BE2C (cell line): ENCODE measurements at regions not wholly inside any gene's neighbourhood (a gene's known extent, or its start where the extent isn't known, plus 50 kb on each side); places are given as distances from the start of the nearest gene placed in this dataset.

Source experiments
- DNase-seq: peaks from one replicate; pipeline ENCODE4 v3.0.0-alpha.2; 2020
- H3K27me3 ChIP-seq: fragments of 250-450 bp; sonication (Bioruptor Pico); 2 replicates; pipeline ENCODE4 v1.5.1; 2020; ENCODE audit warnings: mild to moderate bottlenecking
- H3K36me3 ChIP-seq: fragments of 250-450 bp; sonication (Bioruptor Pico); 2 replicates; pipeline ENCODE4 v1.5.1; 2020; ENCODE audit warnings: mild to moderate bottlenecking
- H3K4me1 ChIP-seq: fragments of 250-450 bp; sonication (Bioruptor Pico); 2 replicates; pipeline ENCODE4 v1.5.1; 2020
- H3K4me3 ChIP-seq: 2 replicates; pipeline ENCODE4 v1.5.1; 2011; ENCODE audit warnings: low read depth, low read length
- H3K9me3 ChIP-seq: fragments of 250-450 bp; sonication (Bioruptor Pico); 2 replicates; pipeline ENCODE4 v1.5.1; 2020
- TF ChIP-seq, protein P1 (sequence below): IDR thresholded peaks from 2 replicates; pipeline ENCODE4 v1.5.1; 2012; ENCODE audit warnings: mild to moderate bottlenecking, low read depth, low read length

DNA sequence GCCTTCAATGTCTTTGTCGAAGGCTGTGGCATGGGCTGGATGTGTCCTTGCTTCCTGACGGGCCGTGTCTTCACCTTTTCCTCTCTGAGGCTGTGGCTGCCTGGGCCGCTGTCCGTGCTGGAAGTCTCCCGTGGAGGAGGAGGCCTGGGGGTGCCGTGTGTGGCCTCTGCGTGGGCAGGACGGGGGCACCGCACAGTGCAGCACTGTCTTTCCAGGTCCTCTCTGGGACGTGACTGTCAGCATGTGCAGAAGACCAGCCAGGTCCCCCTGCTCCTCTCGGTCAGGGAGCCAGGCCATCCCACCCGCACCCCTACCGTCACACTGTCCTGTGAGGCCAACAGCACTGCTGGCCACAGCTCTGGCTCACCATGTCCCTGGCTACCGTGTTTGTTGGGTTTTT, 64.4 kb upstream of the ZNF236 start:
- Histone ChIP-seq H3K9me3 (no peaks in the 10 kb centered on the region), H3K4me3 (no peak overlapping the region), H3K36me3 (no peaks in the 10 kb centered on the region), H3K4me1 (no peaks in the 10 kb centered on the region), H3K27me3 (no peaks in the 10 kb centered on the region)
- TF ChIP-seq, protein P1, sequence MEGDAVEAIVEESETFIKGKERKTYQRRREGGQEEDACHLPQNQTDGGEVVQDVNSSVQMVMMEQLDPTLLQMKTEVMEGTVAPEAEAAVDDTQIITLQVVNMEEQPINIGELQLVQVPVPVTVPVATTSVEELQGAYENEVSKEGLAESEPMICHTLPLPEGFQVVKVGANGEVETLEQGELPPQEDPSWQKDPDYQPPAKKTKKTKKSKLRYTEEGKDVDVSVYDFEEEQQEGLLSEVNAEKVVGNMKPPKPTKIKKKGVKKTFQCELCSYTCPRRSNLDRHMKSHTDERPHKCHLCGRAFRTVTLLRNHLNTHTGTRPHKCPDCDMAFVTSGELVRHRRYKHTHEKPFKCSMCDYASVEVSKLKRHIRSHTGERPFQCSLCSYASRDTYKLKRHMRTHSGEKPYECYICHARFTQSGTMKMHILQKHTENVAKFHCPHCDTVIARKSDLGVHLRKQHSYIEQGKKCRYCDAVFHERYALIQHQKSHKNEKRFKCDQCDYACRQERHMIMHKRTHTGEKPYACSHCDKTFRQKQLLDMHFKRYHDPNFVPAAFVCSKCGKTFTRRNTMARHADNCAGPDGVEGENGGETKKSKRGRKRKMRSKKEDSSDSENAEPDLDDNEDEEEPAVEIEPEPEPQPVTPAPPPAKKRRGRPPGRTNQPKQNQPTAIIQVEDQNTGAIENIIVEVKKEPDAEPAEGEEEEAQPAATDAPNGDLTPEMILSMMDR, result no peak
- no peak for DNase-seq

DNA sequence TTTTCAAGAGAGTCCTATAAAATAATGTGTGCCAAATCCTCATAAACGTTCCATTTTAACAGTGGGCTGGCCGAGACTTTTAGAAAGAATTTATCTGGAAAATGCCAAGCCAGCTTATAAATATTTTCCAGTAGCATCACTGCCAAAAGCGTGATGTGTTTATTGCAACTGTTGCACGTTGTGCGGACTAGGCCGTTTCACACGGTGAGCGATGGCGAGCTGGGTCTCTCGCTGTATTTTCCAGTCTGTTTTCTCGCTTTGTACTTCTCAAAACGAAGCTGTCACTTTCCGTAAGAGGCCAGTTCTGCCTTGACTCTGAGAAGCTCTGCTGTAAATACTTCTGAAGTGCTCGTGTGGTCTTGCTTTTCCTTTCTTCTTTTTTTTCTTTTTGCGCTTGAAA, 65.0 kb upstream of the ZNF236 start:
- H3K4me1 ChIP-seq, result no peaks in the 10 kb centered on the region
- DNase-seq, result no peak
- H3K9me3 ChIP-seq, result no peaks in the 10 kb centered on the region
- H3K27me3 ChIP-seq, result no peaks in the 10 kb centered on the region
- TF ChIP-seq, protein P1, result no peak
- H3K4me3 ChIP-seq, result no peak overlapping the region
- H3K36me3 ChIP-seq, result no peaks in the 10 kb centered on the region

DNA sequence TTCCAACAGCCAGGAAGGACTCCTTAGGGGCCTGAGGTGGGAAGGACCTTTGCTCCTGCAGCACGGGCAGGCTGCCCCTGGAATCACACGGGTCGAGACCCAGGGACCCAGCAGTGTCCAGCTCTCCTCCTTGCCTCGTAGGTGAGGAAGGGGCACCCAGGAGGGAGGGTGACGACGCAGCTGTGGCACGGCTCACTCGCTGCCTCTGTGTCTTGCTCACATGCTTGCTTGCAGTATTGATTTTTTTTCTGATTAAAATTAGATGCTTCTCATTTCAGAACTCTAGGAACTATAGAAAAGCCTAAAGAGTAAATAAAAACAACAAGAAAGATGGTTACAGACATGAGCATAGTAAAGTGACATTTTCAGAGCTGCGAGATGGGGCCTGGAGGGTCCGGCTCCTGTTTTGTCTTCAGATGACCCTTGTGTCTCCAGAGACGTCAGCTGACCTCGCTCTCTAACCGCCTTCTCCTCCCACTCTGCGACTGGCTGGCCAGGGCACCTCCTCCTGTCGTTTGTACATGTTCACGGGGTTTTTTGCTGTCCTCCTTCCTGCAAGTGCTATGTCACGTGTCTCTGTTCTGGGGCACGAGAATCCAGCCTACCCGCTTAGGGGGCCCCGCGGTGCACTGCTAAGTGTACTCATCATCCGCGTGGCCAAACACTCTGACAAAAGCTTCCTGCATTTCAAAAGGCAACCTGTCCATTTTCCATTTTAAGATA, 65.7 kb upstream of the ZNF236 start:
- Histone ChIP-seq H3K27me3 (no peaks in the 10 kb centered on the region), H3K4me3 (no peak overlapping the region), H3K36me3 (no peaks in the 10 kb centered on the region), H3K4me1 (no peaks in the 10 kb centered on the region), H3K9me3 (no peaks in the 10 kb centered on the region)
- TF ChIP-seq, protein P1, result no peak
- DNase-seq, result no peak

DNA sequence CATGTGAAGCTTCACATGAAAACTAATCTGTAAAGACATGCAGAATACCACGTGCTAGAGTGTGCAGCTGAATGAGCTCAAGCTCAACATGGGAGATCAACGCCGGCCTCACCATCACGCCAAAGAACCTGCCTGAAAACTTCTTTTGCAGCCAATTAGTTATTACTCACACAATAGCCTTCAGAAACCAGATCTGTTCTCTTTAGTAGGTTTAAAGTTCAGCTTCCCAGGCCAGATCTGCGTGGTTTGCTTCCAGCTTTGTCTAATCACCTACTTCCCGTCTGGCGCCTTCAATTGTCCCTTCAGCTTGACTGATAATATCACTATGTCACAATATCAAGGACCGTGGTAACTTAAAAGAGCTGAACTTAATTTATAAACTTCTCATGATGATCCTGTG, 68.0 kb upstream of the ZNF236 start:
- no peaks in the 10 kb centered on the region for H3K9me3 ChIP-seq
- no peak overlapping the region for H3K4me3 ChIP-seq
- TF ChIP-seq, protein P1, result no peak
- DNase-seq, result no peak
- no peaks in the 10 kb centered on the region for H3K36me3 ChIP-seq
- no peaks in the 10 kb centered on the region for H3K27me3 ChIP-seq
- no peaks in the 10 kb centered on the region for H3K4me1 ChIP-seq

DNA sequence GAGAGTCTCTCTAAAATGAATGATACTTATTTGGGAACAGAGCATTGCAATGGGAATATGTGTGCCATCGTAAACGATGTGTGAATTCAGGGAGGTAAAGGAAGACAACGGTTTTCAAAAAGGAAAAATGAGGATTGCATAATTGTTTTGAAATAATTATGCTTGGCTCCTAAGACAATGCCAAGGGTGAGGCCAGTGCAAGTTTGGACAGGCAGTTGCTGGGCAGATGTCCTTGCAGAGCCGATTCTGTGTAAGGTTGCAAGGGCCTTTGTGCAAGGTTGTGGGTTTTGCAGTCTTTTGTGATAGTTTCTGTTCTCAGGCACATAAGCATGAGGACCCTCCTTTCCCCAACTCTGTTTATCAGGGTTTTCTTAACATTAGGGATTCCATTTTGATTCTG, 70.0 kb upstream of the ZNF236 start:
- DNase-seq, result no peak
- H3K4me1 ChIP-seq, result no peaks in the 10 kb centered on the region
- TF ChIP-seq, protein P1, result no peak
- H3K4me3 ChIP-seq, result no peak overlapping the region
- no peaks in the 10 kb centered on the region for H3K9me3 ChIP-seq
- H3K36me3 ChIP-seq, result no peaks in the 10 kb centered on the region
- no peaks in the 10 kb centered on the region for H3K27me3 ChIP-seq
